Stimulated activated CD4-positive, alpha-beta T cell treated with anti-CD3 and anti-CD28 coated beads, TNF-alpha, amount 100 ng/mL, for 48 hours (primary cell): ENCODE measurements at regions not wholly inside any gene's neighbourhood (a gene's known extent, or its start where the extent isn't known, plus 50 kb on each side); places are given as distances from the start of the nearest gene placed in this dataset.
"Not testable (repeated sequence)": the region's sequence is repeated elsewhere in the genome, so short reads cannot be mapped to it uniquely, and the experiment has no call there.

Experiments used
- DNase-seq, 3 donors: peaks; one replicate each; pipeline ENCODE4 v3.0.0-alpha.2; 2020; ENCODE audit warnings: low read depth in 3 of 3

DNA sequence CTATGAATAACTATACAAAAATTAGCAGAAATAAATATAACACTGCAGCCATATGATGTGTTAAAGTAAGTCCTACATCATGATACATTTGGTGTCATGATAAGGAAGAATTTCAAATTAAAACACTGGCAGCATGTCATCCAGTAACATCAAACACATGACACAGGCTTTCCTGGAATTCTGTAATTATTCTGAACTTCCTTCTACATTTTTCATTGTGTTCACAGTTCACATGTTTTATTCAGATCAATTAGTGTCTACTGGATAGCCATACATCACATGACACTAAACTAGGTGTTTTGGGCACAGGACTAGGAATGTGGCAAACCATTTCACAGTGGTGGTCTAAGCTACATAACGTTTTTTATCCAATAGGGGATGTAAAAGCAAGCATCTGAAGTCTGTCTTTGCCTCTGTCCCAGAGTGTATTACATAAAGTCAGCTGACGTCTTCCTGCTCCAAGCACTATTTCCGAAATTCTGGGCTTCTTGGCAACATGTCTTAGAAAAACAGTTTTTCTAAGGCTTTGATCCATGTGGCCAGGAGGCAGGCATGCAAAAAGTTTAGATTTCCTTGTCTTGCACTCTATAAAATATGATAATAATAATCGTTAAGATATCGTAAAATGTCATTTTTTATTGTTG is 707.9 kb downstream of the CENPC start:
- no peak for DNase-seq

DNA sequence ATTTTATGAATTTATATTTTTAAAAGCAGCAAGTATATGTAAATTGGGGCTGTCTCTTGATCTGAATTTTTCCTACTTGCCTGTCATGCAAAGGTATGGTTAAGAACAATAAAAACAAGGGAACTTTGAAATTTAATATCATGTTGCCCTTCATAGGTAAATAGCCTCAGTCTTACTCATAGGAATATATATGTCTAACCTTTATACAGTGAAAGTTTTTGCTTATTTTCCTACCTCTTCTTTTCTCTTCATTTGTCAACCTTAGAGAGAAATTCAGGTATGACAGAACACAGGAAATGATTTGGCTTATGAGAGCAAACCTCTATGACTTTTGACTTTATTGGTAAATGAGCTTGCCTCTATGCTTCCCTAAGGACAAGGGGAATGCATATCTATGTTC is 716.0 kb downstream of the CENPC start:
- DNase-seq, result no peak

DNA sequence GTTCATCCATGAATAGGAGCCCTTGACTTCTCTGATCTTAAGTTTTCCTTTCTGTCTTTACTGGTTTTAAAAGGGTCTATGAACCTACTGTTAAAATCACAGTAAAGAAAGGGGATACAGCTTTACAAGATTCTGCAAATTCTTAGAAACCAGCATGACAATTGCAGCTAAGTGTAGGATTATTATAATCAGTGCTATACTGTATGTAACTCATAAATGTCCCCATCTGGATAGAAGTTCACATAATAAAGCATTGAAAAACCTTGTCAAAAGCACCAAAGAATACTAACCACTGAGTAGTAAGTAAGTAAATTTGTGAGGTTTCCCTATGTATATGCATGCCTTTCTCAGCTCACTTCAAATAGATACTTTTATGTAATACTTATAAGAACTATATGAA is 724.6 kb downstream of the CENPC start:
- DNase-seq, result no peak

DNA sequence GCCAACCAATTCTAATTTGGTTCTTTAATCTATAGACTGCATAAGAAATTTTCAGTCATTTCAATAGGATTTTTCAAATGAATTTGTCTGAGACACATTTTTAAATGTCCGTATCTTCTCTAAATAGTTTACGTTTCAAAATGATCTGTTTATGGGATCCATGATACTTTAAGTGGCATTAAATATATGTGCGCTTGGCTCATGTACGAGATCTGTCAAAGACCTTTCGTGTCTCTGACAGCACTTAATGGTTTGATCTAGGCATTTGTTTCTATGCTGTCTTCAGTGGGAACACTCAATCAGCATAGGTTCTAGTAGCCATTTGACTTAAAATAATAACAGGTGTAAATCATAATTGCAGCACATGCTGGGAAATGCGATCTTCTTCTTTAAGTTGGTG is 731.0 kb downstream of the CENPC start:
- DNase-seq, result no peak

DNA sequence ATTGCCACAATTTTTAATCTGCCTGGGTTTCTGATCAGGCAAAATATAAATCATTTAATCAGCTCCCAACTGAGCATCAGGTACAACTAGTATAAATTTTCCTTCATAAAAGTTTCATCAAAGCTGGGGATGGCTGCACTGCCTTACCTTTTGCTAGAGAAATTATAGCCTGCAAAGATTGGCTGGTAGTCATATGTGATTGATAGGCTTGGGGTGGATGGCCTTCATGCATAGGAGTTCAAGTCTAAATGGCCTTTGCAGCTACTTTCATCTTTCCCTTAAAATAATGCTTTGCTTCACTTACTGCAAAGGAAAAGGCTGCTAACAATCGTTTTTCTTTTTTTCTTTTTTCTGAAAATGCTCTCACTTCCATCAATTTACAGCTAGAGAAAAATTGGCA is 739.7 kb downstream of the CENPC start:
- DNase-seq, result no peak

DNA sequence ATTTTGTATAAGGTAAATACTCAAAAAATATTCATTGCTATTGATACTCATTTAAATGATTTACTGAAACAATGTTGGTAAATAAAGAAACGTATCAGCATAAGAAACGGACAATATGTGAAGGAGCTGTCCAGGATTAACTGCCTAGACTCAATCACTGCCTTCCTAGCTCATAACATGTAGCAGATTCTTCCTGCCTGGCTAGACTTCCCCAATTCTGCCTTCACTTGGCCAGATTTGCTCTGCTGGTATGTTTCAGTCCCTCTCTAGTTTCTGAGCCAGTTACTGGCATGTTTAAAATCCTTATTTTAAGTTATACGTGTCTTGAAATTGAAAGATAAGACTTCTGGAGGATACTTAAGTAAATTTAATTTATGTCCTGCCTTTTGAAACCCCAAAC is 740.3 kb downstream of the CENPC start:
- DNase-seq, result no peak

DNA sequence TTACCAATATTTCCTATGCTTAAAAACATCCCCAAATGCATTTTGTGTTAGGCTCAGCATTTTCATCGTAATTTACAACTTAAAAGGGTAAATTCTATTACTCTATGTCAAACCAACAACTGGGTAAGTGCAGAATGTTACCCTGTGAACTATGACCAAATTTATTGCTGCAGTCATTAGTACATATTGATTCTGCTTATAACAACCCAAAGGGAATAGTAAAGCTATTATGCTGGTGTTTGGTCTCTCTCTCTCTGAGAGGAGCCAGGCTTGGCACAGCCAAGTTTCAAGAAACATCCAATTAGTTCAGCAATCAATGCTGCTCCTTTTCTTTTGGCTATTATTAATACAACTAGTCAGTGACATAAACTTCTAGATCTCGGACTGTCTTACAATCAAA is 747.7 kb downstream of the CENPC start:
- no peak for DNase-seq

DNA sequence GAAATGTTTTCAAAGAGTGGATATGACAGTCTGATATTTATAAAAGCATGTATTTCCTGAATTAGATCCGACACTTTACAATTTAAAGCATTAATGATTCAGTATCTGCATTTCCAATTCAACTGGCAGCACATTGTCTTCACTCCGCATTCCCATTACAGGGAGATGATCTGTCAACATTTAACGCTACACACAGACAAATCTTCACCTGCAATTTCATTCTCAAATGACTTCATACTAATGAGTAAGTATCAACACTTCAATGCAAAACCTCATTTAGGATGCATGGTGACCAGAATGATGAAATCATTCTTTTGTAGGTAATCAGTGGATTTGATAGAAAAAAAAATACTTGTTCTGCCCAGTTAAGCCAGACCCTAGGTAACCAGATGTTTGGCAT is 749.6 kb downstream of the CENPC start:
- no peak for DNase-seq

DNA sequence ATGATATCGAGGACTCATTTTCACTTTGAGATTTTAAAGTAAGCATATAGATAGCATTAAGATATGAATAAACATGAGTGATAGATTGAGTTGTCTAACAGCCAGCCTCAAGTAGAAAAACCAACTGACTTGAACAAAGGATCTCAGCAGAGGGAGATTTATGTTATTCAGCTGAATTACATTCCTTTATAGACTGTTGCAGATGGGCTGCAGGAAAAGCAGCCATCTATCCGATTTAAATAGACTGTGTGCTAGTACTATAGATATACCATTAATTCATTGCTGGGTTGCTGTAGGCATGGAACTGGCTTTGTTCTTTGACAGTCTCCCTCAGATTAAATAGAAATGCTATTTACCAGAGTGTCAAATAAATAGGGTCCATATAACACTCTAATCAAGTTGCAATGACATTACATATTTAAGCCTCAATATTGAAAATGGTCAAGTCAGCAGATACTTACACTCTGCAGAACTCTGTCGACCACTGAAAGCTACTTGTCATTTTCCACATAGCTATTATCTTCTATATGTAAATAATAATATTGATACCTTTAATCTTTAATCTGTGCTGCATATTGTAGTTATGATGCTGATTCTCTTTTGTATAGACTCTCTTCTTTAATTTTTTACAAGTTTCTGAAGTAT is 750.8 kb downstream of the CENPC start:
- DNase-seq, result no peak

DNA sequence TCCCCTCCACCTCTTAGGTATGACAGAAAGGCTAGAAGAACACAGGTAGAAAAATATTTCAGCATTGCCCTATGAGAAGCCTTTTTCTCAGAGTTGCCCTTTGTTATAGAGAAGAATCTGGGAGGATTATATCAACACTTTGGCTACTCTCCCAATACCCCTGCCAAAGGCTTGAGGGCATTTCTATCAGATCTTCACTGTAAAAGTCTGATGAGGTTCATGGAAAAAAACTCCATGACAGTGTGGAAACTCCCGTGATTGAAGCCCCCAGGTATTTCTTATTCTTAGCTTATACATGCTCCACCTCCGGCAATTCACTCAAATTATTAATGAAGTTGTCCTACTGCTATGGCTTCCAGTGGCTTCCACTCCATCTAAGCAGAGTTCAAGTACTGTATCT is 753.6 kb downstream of the CENPC start:
- DNase-seq, result no peak

DNA sequence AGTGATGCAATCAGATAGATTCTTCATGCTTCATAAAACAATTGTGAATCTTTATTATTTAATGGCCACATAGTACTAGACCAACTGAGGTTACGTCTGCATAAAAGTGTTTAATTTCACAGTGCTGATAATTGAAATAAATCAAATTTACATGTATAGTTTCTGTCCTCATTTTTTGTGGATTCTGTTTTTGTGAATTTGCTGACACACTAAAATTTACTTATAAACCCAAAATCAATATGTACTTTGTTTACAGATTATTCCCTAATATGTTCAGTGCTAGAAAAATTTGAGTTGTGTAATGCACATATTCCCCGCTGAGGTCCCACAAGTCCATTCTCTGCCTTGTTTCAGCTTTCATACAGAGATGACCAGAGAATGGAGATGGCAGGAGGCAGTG is 759.8 kb downstream of the CENPC start:
- no peak for DNase-seq

DNA sequence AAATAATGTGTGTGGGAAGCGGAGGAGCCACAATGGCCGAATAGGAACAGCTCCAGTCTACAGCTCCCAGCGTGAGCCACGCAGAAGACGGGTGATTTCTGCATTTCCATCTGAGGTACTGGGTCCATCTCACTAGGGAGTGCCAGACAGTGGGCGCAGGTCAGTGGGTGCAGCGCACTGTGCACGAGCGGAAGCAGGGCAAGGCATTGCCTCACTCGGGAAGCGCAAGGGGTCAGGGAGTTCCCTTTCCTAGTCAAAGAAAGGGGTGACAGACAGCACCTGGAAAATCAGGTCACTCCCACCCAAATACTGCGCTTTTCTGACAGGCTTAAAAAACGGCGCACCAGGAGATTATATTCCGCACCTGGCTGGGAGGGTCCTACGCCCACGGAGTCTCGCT is 762.6 kb downstream of the CENPC start:
- not testable (repeated sequence) for DNase-seq

DNA sequence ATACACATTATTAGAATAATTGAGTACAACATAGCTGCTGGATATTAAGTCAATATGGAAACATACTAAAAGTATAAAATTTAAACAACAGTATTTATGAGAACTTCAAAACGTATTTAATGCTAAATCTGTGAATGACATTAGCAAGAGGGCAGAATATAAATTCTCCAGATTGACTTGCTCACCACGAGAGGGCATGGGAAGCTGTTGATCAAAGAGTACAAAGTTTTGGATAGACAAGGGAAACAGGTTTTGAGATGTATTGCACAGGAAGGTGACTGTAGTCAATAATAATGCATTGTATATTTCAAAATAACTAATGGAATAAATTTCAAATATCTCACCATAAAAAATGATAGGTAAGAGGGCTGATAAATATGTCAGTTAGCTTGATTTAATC is 768.2 kb downstream of the CENPC start:
- no peak for DNase-seq

DNA sequence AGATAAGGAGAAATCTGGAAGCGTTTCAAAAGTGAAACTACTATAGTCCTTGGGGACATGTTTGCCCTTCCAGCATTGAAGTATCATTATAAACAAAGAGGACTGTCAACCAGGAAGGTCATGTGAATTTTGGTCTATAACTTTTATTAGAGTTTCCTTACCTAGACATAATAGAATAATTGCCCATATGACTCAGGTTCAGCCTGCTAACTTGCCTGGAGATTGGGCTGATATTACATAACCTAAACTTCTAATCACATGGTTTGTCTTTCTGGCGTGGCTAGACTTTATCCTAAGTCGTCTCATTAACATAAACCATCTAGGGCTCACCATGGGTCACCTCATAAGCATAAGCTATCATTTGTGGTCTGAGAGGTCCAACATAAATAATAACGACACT is 775.9 kb downstream of the CENPC start:
- no peak for DNase-seq

DNA sequence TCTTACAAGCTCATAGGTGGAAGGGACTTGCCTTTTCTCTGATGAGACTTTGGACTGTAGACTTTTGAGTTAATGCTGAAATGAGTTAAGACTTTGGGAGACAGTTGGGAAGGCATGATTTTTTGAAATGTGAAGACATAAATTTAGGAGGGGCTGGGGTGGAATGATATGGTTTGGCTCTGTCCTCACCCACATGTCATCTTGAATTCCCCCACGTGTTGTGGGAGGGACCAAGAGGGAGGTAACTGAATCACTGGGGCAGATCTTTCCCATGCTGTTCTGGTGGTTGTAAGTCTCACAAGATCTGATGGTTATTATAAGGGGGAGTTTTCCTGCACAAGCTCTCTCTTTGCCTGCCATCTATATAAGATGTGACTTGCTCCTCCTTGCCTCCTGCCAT is 777.9 kb downstream of the CENPC start:
- no peak for DNase-seq

DNA sequence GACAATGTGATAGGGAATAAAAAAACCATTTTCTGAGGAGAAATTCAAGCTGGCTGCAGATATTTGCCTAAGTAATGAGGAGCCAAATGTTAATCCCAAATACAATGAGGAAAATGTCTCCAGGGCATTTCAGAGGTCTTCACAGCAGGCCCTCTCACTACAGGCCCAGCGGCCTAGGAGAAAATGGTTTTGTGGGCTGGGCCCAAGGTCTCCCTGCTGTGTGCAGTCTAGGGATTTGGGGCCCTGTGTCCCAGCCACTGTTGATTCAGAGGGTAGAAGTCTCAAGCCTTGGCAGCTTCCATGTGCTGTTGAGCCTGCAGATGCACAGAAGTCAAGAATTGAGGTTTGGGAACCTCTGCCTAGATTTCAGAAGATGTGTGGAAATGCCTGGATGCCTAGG is 778.7 kb downstream of the CENPC start:
- DNase-seq, result no peak

DNA sequence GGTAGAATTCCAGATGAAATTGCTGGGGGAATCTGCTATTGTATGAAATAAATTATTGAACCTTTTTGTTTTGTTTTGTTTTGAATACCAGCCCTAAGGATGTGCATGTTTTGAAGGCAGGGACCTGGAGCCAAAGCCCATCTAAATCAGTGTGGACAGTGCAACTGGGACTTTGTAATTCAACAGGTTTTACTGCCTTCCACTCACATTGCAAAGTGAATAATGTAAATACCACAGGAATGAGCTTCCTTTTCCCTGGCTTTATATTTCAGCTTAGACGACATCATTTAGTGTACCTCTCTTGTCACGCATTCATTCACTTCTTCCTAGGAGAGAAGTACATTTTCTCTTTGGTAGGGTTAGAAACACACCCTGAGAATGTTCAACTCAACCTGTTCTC is 795.0 kb downstream of the CENPC start:
- no peak for DNase-seq

DNA sequence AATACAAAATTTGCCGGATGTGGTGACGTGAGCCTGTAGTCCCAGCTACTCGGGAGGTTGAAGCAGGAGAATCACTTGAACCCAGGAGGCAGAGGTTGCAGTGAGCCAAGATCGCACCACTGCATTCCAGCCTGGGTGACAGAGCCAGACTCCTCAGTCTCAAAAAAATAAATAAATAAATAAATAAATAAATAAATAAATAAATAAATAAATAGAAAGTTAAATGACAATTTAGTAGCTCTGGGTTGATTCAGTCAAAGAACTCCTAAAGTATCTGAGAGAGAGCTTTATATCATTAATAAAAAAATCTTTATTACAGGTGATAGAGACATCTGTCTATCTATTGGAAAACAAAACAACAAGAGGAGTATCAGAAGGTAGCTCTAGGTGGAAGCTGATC is 798.4 kb downstream of the CENPC start:
- DNase-seq, result not testable (repeated sequence)

DNA sequence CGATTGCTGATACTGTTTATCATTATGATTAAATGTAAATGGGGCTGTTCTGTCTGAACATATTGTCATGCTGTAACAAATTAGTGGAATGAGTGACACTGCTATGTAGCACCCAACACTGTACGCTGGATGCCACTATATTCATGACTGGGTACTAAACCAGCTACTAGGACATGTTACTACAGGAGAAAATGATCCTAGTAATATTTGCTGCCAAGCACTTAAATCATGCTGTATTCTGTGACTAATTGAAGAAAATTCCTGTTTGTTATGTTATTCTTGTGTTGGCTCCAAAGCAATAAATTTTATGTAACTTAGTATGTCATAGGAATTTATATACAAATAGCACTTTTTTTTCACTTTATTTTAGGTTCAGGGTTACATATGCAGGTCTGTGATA is 804.2 kb downstream of the CENPC start:
- DNase-seq, result no peak

DNA sequence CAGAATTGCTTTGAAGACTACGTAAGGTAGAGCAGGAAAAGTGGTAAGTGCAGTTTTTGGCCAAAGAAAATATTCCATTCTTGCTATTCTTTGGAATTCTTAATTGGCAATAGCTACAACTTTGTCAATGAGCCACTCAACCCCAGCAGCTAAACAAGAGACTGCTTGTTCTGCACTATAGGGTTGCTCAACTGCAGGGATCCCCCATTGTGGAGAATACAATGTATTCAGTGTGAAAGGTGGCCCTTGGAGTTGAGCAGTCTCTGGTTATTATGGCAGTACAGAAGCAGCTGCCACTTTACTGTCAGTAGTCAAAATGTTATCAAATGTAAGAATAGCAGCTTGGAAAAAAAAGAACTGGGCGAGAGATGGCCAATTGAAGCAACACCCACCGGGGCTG is 808.7 kb downstream of the CENPC start:
- no peak for DNase-seq

DNA sequence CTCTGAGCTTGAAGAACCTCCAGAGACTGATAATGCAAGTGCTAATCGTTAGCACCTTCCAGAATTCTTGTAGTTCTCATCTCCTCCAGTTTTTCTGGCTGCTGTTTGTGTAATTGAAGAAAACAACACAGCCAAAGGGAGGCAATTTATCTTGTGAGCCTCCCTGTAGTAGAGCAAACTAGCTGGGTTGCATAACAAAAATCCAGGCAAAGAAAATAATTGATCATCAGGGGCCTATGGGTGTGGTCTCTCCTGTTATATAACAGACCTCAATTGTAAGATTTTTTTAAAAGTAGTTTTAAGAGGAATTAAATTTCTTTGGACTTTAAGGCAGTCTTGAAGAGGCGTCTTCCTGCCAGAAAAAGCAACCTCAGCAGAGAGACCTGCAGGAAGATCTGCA is 817.0 kb downstream of the CENPC start:
- DNase-seq, result no peak

DNA sequence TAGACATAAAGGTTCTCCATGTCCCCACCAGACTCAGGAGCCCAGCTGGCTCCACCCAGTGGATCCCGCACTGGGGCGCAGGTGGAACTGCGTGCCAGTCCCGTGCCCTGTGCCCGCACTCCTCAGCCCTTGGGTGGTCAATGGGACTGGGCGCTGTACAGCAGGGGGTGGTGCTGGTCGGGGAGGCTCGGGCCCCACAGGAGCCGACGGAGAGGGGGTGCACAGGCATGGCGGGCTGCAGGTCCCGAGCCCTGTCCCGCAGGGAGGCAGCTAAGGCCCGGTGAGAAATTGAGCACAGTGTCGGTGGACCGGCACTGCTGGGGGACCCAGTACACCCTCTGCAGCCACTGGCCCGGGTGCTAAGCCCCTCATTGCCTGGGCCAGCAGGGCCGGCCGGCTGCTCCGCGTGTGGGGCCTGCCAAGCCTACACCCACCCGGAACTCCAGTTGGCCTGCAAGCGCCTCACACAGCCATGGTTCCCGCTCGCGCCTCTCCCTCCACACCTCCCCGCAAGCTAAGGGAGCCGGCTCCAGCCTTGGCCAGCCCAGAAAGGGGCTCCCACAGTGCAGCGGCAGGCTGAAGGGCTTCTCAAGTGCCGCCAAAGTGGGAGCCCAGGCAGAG is 832.9 kb downstream of the CENPC start:
- not testable (repeated sequence) for DNase-seq

DNA sequence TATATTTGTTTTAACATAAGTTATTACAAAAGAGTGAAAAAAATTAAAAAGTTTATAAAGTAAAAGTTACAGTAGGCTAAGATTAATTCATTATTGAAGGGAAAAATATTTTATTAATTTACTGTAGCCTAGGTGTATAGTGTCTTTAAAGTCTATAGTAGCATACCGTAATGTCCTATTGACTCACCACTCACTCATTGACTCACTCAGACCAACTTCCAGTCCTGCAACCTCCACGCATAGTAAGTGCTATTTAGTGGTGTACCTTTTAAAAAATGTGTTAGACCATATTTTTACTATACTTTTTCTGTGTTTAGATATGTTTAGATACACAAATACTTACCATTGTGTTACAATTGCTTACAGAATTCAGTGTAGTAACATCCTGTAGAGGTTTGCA is 841.1 kb downstream of the CENPC start:
- no peak for DNase-seq

DNA sequence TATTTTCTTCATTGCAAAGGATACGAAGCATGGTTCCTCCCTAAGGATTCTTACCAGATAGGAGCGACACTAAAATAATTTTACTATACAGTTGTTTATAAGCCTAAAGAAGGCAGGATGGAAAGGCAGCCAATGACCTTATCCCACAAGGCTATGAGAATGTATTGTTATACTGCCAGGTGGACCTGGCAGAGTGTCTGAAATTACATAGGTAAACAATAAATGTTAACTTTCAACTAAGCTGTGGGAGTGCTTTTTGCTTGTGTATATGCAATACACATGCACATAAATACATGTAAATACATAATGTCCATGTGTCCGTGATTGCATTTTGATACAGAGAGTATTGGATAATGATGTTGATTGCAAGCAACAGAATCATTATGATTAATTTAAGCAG is 850.6 kb downstream of the CENPC start:
- DNase-seq, result no peak
